GM18505 (cell line): ENCODE measurements at regions not wholly inside any gene's neighbourhood (a gene's known extent, or its start where the extent isn't known, plus 50 kb on each side); places are given as distances from the start of the nearest gene placed in this dataset.
"Not testable (repeated sequence)": the region's sequence is repeated elsewhere in the genome, so short reads cannot be mapped to it uniquely, and the experiment has no call there.

Source experiments
- ATAC-seq: cut with Tn5 transposase; IDR thresholded peaks from one replicate; pipeline ENCODE4 v1.9.1; 2021; ENCODE audit not compliant: unreplicated experiment
- POLR2A ChIP-seq: IDR thresholded peaks from 4 replicates; pipeline ENCODE4 v1.6.1; 2011; ENCODE audit warnings: borderline replicate concordance; ENCODE audit not compliant: insufficient read depth, insufficient read length; ENCODE audit errors: extremely low read depth

GRCh38 chr17:68125111-68125870 lies 89.8 kb downstream of the KPNA2 start:
- no peak for TF ChIP-seq POLR2A
- ATAC-seq, result no peak

DNA sequence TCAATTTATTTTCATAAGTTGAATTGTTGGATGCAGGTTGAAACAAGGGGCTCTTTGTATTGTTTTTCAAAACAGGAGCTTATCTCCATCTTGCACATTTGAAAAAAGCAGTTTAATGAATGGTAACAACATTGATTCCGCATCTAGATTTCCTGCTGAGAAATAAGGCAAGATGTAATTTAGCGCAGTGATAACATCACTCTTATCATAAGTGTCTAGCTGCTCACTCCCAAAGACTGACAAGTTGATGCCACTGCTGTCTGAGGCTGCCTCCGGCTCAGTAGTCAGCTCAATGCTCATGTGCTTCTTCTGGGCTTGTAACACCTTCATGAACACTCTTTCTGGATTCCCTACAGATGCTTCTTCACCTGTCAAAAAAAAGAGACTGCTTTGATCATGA lies 92.4 kb downstream of the KPNA2 start:
- ATAC-seq, result no peak
- TF ChIP-seq POLR2A, result no peak

GRCh38 chr17:68131456-68131855 lies 95.9 kb downstream of the KPNA2 start:
- ATAC-seq, result no peak
- no peak for TF ChIP-seq POLR2A

- TF ChIP-seq POLR2A, result no peak
- no peak for ATAC-seq
Observed at GRCh38 chr17:68133346-68134045, 98.0 kb downstream of the KPNA2 start.

- no peak for ATAC-seq
- TF ChIP-seq POLR2A, result no peak
Observed at GRCh38 chr17:68134046-68134637, 98.6 kb downstream of the KPNA2 start.

DNA sequence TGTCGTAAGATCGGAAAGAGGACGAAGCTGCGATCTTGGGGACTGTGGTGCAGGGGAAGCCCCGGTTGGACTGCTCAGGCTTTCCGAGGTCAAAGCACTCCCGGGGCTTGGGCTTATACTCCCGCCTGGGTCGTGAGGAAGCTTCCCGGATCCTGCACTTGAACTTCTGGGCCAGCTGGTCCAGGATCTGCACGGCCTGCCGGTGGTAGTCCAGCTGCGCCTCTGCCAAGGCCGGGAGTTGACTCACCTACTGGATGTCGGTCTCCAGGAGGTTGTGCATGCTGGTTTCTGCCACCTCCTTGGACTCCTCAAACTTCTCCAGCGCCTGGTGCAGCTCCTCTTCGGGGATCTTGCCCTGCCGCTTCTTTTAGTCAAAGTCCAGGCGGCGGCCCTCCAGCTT lies 99.2 kb downstream of the KPNA2 start:
- no peak for TF ChIP-seq POLR2A
- no peak for ATAC-seq

GRCh38 chr17:68135141-68135887 lies 99.8 kb downstream of the KPNA2 start:
- TF ChIP-seq POLR2A, result no peak
- no peak for ATAC-seq

DNA sequence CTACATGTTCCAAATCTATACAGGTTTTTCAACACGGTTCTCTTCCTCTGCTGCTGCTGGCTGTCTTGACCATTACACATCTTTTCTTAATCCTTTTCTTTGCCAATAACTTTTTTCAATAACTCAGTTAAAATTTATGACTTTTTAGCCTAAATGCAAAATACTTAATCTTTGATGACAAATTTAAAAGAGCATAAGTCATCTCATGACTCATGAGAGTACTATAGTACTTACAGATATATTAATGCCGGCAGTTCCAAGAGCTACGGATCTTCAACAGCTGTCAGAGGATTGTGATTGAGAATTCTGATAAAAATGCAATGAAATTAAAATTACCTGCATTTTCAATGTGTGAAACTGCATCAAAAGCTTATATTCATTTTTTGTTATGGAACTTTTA lies 105.5 kb downstream of the KPNA2 start:
- no peak for ATAC-seq
- no peak for TF ChIP-seq POLR2A

DNA sequence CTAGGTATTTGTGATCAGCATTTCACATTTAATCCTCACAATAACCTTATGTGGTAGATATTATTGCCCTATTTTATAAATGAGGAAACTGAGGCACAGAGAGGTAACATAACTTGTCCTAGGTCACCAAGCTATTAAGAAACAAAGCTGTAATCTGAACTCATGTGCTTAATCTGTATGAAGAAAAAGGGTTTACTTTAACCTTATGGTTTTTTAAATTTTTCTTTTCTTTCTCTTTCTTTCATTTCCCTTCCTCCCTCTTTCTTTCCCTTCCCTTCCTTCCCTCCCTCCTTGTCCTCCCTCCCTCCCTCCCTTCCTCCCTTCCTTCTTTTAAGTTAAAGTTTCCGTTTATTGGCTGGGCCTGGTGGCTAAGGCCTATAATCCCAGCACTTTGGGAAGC lies 105.2 kb upstream of the AMZ2 start:
- ATAC-seq, result no peak
- TF ChIP-seq POLR2A, result no peak

GRCh38 chr17:68143425-68143824 lies 104.4 kb upstream of the AMZ2 start:
- ATAC-seq, result no peak
- TF ChIP-seq POLR2A, result no peak

DNA sequence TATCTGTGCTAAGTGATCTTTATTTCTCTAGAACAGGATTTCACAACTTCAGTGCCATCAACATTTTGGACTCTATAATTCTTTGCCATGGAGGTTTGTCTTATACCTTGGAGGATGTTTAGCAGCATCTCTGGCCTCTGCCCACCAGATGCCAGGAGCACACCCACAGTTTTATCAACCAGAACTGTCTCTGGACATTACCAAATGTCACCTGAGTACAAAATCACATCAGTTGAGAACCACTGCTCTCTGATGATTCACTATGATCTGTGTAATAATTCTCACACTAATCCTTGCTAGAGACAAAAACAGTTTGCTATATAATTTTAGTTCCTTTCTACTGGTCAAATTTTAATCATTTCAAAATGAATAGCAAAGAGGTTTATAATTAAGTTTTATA lies 102.8 kb upstream of the AMZ2 start:
- no peak for TF ChIP-seq POLR2A
- ATAC-seq, result no peak

DNA sequence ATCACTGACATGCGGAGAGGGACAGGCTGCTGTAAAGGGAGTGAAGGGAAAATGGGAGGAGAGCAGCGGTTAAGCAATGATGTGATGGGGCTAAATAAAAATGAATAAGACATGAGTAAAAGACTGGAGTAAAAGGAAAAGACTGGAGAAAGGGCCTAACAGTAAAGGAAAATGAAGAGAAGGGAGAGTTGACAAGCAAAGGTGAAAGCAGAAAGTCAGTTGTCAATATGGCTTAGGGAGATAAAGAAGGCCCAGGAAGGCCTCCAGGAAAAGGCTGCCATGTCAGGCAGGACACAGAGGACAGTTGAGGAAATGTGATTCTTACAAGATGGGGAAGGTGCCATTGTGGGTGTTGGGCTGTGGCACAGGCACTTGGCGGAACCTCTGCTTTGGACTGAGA lies 98.9 kb upstream of the AMZ2 start:
- TF ChIP-seq POLR2A, result no peak
- ATAC-seq, result no peak

DNA sequence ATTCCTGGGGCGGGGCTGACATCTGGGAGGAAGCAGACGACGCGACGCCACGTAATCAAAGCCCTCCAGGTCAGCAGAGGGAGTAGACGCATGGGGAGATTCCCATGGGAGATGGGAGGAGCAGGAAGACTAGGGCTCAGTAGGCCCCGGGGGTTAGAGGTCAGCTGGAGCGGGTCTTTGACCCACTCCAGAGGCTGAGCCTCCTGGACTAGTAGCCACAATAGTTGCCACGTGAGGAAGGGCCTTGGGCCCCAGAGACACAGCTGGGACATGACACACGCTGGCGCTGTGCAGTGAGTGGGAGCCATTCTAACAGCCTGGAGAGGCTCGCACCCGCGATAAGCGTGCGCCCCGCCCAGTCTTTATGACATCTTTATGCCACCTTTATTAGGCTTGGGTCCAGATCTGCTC lies 95.7 kb upstream of the AMZ2 start:
- ATAC-seq, result no peak
- no peak for TF ChIP-seq POLR2A

DNA sequence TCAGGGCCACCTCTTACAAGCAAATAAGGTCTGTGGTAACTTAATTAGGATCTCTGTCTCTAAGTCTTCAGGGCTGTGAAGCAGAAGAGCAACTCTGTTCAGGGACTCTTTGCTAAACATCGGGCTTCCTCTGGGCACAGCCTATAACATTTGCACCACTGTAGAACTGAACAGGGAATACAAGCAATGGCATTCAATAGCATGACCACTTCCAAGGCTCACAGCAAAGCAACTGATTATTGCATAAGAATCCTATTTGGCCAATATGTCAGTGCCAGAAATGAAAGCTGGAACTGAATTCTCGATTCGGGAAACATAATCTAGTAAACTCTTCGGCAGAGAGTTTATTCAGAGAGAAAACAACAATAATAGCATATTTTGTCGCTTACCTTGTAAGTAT lies 92.2 kb upstream of the AMZ2 start:
- ATAC-seq, result no peak
- no peak for TF ChIP-seq POLR2A

DNA sequence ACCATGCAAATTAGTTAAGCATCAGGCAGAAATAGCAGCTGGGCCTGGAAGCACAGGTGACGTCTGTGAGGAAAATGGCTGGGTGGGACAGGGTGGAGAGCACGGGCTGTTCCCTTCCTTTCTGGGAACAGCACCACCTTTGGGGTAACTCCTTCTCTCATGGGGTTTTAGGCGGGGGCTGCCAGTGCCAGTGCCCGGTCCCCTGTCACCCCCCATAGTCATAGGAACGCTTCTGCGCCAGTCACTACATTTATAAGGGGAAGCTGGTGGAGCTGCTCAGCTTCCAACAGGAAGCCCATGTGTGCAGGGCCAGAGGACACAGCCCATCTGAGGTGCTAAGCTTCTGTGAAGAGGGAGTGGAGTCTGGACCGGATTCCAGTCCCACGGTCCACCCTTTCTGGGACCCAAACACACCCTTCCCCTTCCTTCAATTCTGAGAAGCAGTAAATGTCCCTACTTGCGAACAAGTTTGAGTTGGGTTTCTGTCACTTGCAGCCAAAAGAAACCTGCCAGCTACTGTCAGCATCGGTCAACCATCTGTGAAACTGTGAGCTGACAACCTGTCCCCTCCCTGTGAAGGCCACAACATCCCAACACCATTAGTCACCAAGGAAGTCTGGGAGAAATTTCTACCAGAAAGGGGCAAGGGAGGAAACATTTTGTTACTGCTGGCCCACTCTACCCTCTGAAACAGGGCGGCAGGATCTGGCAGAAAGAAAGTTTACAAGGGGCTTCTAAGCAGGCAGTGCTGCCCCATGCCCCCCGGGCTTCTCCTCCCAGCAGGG lies 86.0 kb upstream of the AMZ2 start:
- no peak for TF ChIP-seq POLR2A
- ATAC-seq, result no peak

- not testable (repeated sequence) for ATAC-seq
Observed at GRCh38 chr17:68168273-68169164, 79.3 kb upstream of the AMZ2 start.

- not testable (repeated sequence) for ATAC-seq
Observed at GRCh38 chr17:68169165-68169821, 78.5 kb upstream of the AMZ2 start.
